ENCODE measurements at regions not wholly inside any gene's neighbourhood (a gene's known extent, or its start where the extent isn't known, plus 50 kb on each side); places are given as distances from the start of the nearest gene placed in this dataset.

DNA sequence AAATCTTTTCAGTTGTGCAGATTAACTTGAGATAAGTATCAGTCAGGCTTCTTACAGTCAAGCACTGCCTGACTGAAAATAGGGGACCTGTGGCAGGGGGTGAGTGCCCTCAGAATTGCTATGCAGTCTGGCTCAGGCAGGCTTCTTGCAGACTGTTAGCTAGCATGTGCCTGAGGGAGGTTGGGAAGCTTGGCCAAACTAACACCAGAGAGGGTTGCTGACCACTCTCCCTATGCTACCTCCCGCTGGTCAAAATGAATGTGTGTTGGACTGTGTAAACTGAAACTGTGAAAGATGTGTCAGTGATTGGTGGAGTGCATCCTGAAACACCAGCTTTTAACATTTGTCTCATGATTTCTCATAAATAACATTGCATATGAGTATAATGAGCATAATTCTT, 622.3 kb upstream of the IMPG1 start:
- TF ChIP-seq EZH2 (IDR thresholded peaks at IDR 0.05; ENCODE audit: low read depth) = no peak
- TF ChIP-seq, protein P1, sequence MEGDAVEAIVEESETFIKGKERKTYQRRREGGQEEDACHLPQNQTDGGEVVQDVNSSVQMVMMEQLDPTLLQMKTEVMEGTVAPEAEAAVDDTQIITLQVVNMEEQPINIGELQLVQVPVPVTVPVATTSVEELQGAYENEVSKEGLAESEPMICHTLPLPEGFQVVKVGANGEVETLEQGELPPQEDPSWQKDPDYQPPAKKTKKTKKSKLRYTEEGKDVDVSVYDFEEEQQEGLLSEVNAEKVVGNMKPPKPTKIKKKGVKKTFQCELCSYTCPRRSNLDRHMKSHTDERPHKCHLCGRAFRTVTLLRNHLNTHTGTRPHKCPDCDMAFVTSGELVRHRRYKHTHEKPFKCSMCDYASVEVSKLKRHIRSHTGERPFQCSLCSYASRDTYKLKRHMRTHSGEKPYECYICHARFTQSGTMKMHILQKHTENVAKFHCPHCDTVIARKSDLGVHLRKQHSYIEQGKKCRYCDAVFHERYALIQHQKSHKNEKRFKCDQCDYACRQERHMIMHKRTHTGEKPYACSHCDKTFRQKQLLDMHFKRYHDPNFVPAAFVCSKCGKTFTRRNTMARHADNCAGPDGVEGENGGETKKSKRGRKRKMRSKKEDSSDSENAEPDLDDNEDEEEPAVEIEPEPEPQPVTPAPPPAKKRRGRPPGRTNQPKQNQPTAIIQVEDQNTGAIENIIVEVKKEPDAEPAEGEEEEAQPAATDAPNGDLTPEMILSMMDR (conservative IDR thresholded peaks at IDR 0.05) = no peak
